Stomach (tissue), 4 donors: ENCODE measurements at regions not wholly inside any gene's neighbourhood (a gene's known extent, or its start where the extent isn't known, plus 50 kb on each side); places are given as distances from the start of the nearest gene placed in this dataset.

Source experiments
- POLR2A ChIP-seq, 4 donors: fragments of 450-650 bp; IDR thresholded peaks; one replicate each; pipeline ENCODE4 v1.6.1; 2016; ENCODE audit warnings: antibody characterized with exemption in 4 of 4, control low read depth in 2 of 4, mild to moderate bottlenecking in 1 of 4, moderate library complexity in 1 of 4
- POLR2AphosphoS5 ChIP-seq, 3 donors: sonication (generic); formaldehyde crosslinking; IDR thresholded peaks; one replicate each; pipeline ENCODE4 v1.6.1; 2016; ENCODE audit warnings: antibody characterized with exemption in 3 of 3
- TF ChIP-seq, protein P1 (sequence below), 7 experiments: fragments of 450-650 bp in 4 of 7; fragments of 200-600 bp in 3 of 7; sonication (generic) in 3 of 7; IDR thresholded peaks; one replicate each; pipeline ENCODE4 v1.5.1; 2016 to 2019; ENCODE audit warnings: antibody characterized with exemption in 7 of 7, control low read depth in 2 of 7, mild to moderate bottlenecking in 1 of 7

DNA sequence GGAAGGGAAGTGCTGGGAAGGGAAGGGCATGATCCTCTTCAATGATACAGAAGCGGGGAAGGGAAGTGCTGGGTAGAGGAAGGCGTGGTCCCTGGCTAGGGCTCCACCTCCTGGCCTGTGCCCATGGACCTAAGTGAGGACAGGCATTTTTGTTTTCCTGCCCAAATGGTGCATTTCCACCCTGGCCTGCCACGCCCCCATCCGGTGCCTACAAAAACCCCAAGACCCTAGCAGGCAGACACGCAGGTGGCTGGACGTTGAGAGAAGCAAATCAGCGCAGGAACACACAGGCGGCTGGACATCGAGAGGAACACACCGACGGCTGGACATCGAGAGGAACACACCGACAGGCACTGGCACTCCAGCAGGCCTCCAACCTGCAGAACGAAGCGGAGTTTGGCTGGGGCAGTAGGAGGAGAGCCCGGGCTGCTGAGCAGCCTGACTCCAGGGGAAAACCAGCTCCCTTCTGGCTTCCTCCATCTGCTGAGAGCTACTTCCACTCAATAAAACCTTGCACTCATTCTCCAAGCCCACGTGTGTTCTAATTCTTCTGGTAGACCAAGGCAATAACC lies 628.3 kb downstream of the BUD13 start:
- TF ChIP-seq, protein P1, sequence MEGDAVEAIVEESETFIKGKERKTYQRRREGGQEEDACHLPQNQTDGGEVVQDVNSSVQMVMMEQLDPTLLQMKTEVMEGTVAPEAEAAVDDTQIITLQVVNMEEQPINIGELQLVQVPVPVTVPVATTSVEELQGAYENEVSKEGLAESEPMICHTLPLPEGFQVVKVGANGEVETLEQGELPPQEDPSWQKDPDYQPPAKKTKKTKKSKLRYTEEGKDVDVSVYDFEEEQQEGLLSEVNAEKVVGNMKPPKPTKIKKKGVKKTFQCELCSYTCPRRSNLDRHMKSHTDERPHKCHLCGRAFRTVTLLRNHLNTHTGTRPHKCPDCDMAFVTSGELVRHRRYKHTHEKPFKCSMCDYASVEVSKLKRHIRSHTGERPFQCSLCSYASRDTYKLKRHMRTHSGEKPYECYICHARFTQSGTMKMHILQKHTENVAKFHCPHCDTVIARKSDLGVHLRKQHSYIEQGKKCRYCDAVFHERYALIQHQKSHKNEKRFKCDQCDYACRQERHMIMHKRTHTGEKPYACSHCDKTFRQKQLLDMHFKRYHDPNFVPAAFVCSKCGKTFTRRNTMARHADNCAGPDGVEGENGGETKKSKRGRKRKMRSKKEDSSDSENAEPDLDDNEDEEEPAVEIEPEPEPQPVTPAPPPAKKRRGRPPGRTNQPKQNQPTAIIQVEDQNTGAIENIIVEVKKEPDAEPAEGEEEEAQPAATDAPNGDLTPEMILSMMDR (IDR thresholded peaks at IDR 0.05), result no peak
- TF ChIP-seq POLR2A (IDR thresholded peaks at IDR 0.05), result no peak
- no peak for TF ChIP-seq POLR2AphosphoS5 (IDR thresholded peaks at IDR 0.05)
